ENCODE measurements at regions not wholly inside any gene's neighbourhood (a gene's known extent, or its start where the extent isn't known, plus 50 kb on each side); places are given as distances from the start of the nearest gene placed in this dataset.

- Histone ChIP-seq H3K9me1 (ENCODE audit: insufficient read depth, low read length) (no peaks in the 10 kb centered on the region), H2AK5ac (ENCODE audit: low read depth, low read length) (no peak overlapping the region), H2BK5ac (ENCODE audit: low read depth, low read length, poor library complexity, severe bottlenecking) (no peak overlapping the region), H3K27me3 (ENCODE audit: control insufficient read depth, insufficient read depth, low read length) (no peaks in the 10 kb centered on the region), H3K4ac (ENCODE audit: low read depth, low read length) (no peak overlapping the region), H2BK120ac (ENCODE audit: low read depth, low read length) (no peak overlapping the region), H3K36me3 (ENCODE audit: control insufficient read depth, insufficient read depth, low read length) (no peaks in the 10 kb centered on the region), H2BK20ac (ENCODE audit: low read depth, low read length) (no peak overlapping the region), H3K4me1 (ENCODE audit: control insufficient read depth, insufficient read depth, low read length) (no peaks in the 10 kb centered on the region), H3K79me1 (ENCODE audit: low read depth in 1 of 2, low read length in 2 of 2) (no peaks in the 10 kb centered on the region), H3K9ac (ENCODE audit: low read depth, low read length) (no peak overlapping the region), H4K20me1 (ENCODE audit: insufficient read depth, low read length) (no peaks in the 10 kb centered on the region), H4K5ac (ENCODE audit: low read depth, low read length) (no peak overlapping the region), H3K14ac (replicated peaks; ENCODE audit: low read depth, low read length) (no peak overlapping the region), H3K56ac (ENCODE audit: extremely low read depth, insufficient read depth, low read length) (no peak overlapping the region), H3K18ac (ENCODE audit: low read depth, low read length) (no peak overlapping the region), H3K23ac (ENCODE audit: low read depth, low read length) (no peak overlapping the region), H3K4me2 (ENCODE audit: low read depth, low read length) (no peak overlapping the region), H2BK15ac (ENCODE audit: low read depth, low read length) (no peak overlapping the region), H3K27ac (ENCODE audit: insufficient read depth, low read length) (no peak overlapping the region), H2AFZ (replicated peaks; ENCODE audit: low read length, poor library complexity) (no peak overlapping the region), H3K9me3 (ENCODE audit: control insufficient read depth, insufficient read depth, low read length) (peaks cover 12% of the 10 kb centered on the region), H2AK9ac (replicated peaks; ENCODE audit: low read depth, low read length, poor library complexity) (no peak overlapping the region), H4K91ac (ENCODE audit: insufficient read depth, low read depth, low read length) (no peak overlapping the region), H4K8ac (ENCODE audit: low read depth in 2 of 2, low read length in 2 of 2) (no peak overlapping the region), H3K4me3 (ENCODE audit: insufficient read depth, low read depth, low read length) (no peak overlapping the region)
- no peak for TF ChIP-seq NFE2L2 (IDR thresholded peaks at IDR 0.05; ENCODE audit: low read depth, low read length)
- no peak for TF ChIP-seq RFX5 (IDR thresholded peaks at IDR 0.05; ENCODE audit: low read depth, low read length)
- TF ChIP-seq MAZ (IDR thresholded peaks at IDR 0.05; ENCODE audit: borderline replicate concordance, low read depth, low read length) = no peak
- TF ChIP-seq, protein P1, sequence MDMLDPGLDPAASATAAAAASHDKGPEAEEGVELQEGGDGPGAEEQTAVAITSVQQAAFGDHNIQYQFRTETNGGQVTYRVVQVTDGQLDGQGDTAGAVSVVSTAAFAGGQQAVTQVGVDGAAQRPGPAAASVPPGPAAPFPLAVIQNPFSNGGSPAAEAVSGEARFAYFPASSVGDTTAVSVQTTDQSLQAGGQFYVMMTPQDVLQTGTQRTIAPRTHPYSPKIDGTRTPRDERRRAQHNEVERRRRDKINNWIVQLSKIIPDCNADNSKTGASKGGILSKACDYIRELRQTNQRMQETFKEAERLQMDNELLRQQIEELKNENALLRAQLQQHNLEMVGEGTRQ (IDR thresholded peaks at IDR 0.05; ENCODE audit: low read depth, low read length) = no peak
- TF ChIP-seq, protein P2, sequence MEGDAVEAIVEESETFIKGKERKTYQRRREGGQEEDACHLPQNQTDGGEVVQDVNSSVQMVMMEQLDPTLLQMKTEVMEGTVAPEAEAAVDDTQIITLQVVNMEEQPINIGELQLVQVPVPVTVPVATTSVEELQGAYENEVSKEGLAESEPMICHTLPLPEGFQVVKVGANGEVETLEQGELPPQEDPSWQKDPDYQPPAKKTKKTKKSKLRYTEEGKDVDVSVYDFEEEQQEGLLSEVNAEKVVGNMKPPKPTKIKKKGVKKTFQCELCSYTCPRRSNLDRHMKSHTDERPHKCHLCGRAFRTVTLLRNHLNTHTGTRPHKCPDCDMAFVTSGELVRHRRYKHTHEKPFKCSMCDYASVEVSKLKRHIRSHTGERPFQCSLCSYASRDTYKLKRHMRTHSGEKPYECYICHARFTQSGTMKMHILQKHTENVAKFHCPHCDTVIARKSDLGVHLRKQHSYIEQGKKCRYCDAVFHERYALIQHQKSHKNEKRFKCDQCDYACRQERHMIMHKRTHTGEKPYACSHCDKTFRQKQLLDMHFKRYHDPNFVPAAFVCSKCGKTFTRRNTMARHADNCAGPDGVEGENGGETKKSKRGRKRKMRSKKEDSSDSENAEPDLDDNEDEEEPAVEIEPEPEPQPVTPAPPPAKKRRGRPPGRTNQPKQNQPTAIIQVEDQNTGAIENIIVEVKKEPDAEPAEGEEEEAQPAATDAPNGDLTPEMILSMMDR (conservative IDR thresholded peaks at IDR 0.05; ENCODE audit: low read depth, low read length) = no peak
- no peak for TF ChIP-seq RCOR1 (IDR thresholded peaks at IDR 0.05; ENCODE audit: insufficient replicate concordance, low read length)
- no peak for TF ChIP-seq BHLHE40 (IDR thresholded peaks at IDR 0.05; ENCODE audit: low read depth, low read length)
- no peak for TF ChIP-seq FOS (IDR thresholded peaks at IDR 0.05; ENCODE audit: low read depth, low read length)
- no peak for TF ChIP-seq CHD1 (IDR thresholded peaks at IDR 0.05; ENCODE audit: low read depth, low read length)
- TF ChIP-seq, protein P3, sequence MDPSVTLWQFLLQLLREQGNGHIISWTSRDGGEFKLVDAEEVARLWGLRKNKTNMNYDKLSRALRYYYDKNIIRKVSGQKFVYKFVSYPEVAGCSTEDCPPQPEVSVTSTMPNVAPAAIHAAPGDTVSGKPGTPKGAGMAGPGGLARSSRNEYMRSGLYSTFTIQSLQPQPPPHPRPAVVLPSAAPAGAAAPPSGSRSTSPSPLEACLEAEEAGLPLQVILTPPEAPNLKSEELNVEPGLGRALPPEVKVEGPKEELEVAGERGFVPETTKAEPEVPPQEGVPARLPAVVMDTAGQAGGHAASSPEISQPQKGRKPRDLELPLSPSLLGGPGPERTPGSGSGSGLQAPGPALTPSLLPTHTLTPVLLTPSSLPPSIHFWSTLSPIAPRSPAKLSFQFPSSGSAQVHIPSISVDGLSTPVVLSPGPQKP (IDR thresholded peaks at IDR 0.05; ENCODE audit: borderline replicate concordance, low read depth, low read length) = no peak
- TF ChIP-seq MXI1 (IDR thresholded peaks at IDR 0.05; ENCODE audit: borderline replicate concordance, low read depth, low read length) = no peak
- no peak for TF ChIP-seq SMC3 (IDR thresholded peaks at IDR 0.05; ENCODE audit: low read depth, low read length)
- no peak for TF ChIP-seq CEBPB (IDR thresholded peaks at IDR 0.05; ENCODE audit: low read depth, low read length)
- no peak for TF ChIP-seq MAFK (IDR thresholded peaks at IDR 0.05; ENCODE audit: low read depth, low read length)
- no peak for TF ChIP-seq RAD21 (IDR thresholded peaks at IDR 0.05; ENCODE audit: low read length)
- no peak for TF ChIP-seq POLR2A (IDR thresholded peaks at IDR 0.05; ENCODE audit: low read depth, low read length)
- dilution Hi-C loops (cut with HindIII; ENCODE audit: low sequenced_read_pairs, unreplicated experiment) = no loop called here
- WGBS, 2 experiments (ENCODE audit: extremely low coverage in 2 of 2, insufficient read length in 1 of 2) = 0% methylated on average over 1 of the region's 11 CpGs; no CpG with 5 or more reads in 1 of the 2 experiments
- ATAC-seq (ENCODE audit: low read depth) = no peak
- ChIA-PET POLR2A (ENCODE audit: unreplicated experiment) (no interaction called here), CTCF (no interaction called here)
- in situ Hi-C loops (cut with MboI; ENCODE audit: low sequenced_read_pairs) = no loop called here
- intact Hi-C loops (cut with micrococcal nuclease) = no loop called here
- BruUV-seq (replicated peaks) = no TSS peak
- peak; percentile 38 for DNase-seq
Observed at GRCh38 chr15:96849271-96849900, 518.9 kb downstream of the NR2F2 start.

Measured in IMR-90 (cell line).